K562 (cell line): ENCODE measurements at regions not wholly inside any gene's neighbourhood (a gene's known extent, or its start where the extent isn't known, plus 50 kb on each side); places are given as distances from the start of the nearest gene placed in this dataset.

Experiments
- ATAC-seq: fragments of 200-7000 bp; cut with Tn5 transposase; 3 replicates; pipeline ENCODE4 v1.9.1; 2020; ENCODE audit warnings: moderate library complexity
- BruUV-seq: library from RNA; stranded (reverse); fragments of 400-500 nt; replicated peaks from 2 replicates; lab custom pipeline; 2021; lab: Mats Ljungman, UMichigan
- CTCF ChIA-PET: fragments of 300-600 bp; formaldehyde crosslinking; extraction: SDS; loops from one replicate; lab custom pipeline; 2021; ENCODE audit warnings: low intra/inter-chr PET ratio; lab: Yijun Ruan, JAX
- POLR2A ChIA-PET: fragments of 300-600, 350-650 bp; sonication (Branson Sonifier 250); formaldehyde crosslinking; extraction: SDS; loops from one replicate; lab custom pipeline; 2021; ENCODE audit warnings: antibody characterized with exemption, inconsistent platforms; lab: Yijun Ruan, JAX
- DNase-seq, 4 experiments: peaks; one replicate each; pipeline versions ENCODE4 v3.0.0 to v3.0.0-alpha.2; 2011 to 2018; ENCODE audit warnings: low spot score in 3 of 4, mixed read lengths in 3 of 4; ENCODE audit errors: extremely low read depth in 1 of 4
- FAIRE-seq: peaks from 2 replicates; lab custom pipeline; 2011; peaks lifted over from hg19 to GRCh38; lab: Jason Lieb, UNC
- H2AFZ ChIP-seq: 2 replicates; pipeline ENCODE4 v1.6.0; 2011; ENCODE audit warnings: low read depth, low read length, control low read depth, inconsistent platforms
- H3K27ac ChIP-seq: fragments of 200-600 bp; 3 replicates; pipeline ENCODE4 v1.8.0; 2011; ENCODE audit warnings: low read depth, mild to moderate bottlenecking, control low read depth, inconsistent platforms, low read length, moderate library complexity, mixed read lengths; ENCODE audit errors: extremely low read depth
- H3K27me3 ChIP-seq, 2 experiments: fragments of 300-600 bp in 1 of 2; 2 replicates in 1 of 2; 3 replicates in 1 of 2; pipeline versions ENCODE4 v1.6.0 to v1.8.0; 2011; ENCODE audit warnings: inconsistent platforms in 2 of 2, low read length in 2 of 2, mild to moderate bottlenecking in 1 of 2, mixed read lengths in 1 of 2, moderate library complexity in 1 of 2; ENCODE audit not compliant: control insufficient read depth in 2 of 2, insufficient read depth in 2 of 2
- H3K36me3 ChIP-seq: fragments of 300-600 bp; 3 replicates; pipeline ENCODE4 v1.8.0; 2011; ENCODE audit warnings: mild to moderate bottlenecking, low read length, inconsistent platforms; ENCODE audit not compliant: control insufficient read depth, insufficient read depth
- H3K4me1 ChIP-seq, 2 experiments: fragments of 200-600 bp in 1 of 2; replicated peaks in 1 of 2; 2 replicates in 1 of 2; 3 replicates in 1 of 2; pipeline versions ENCODE4 v1.5.1 to v1.8.0; 2011; ENCODE audit warnings: inconsistent platforms in 2 of 2, low read length in 2 of 2, mild to moderate bottlenecking in 1 of 2, mixed read lengths in 1 of 2, moderate library complexity in 1 of 2; ENCODE audit not compliant: control insufficient read depth in 2 of 2, insufficient read depth in 2 of 2
- H3K4me2 ChIP-seq: 2 replicates; pipeline ENCODE4 v1.6.1; 2011; ENCODE audit warnings: low read length, control low read depth, inconsistent platforms, mixed read lengths; ENCODE audit not compliant: insufficient read depth
- H3K4me3 ChIP-seq: fragments of 200-600 bp; sonication (generic), shearing (Covaris generic); 2 replicates; pipeline ENCODE4 v1.5.1; 2016; ENCODE audit warnings: control low read depth, inconsistent platforms
- H3K79me2 ChIP-seq: fragments of 200-600 bp; 3 replicates; pipeline ENCODE4 v1.8.0; 2011; ENCODE audit warnings: low read length, inconsistent platforms; ENCODE audit not compliant: control insufficient read depth, insufficient read depth
- H3K9ac ChIP-seq, 2 experiments: 2 replicates each; pipeline versions ENCODE4 v1.6.0 to v1.6.1; 2011; ENCODE audit warnings: low read depth in 2 of 2, low read length in 2 of 2, control low read depth in 1 of 2, inconsistent platforms in 1 of 2, mild to moderate bottlenecking in 1 of 2, mixed read lengths in 1 of 2; ENCODE audit not compliant: insufficient read depth in 1 of 2
- H3K9me1 ChIP-seq: one replicate; pipeline ENCODE4 v1.6.0; 2011; ENCODE audit warnings: inconsistent platforms, mild to moderate bottlenecking, low read length, moderate library complexity; ENCODE audit not compliant: control insufficient read depth, insufficient read depth
- H3K9me3 ChIP-seq: replicated peaks from 2 replicates; pipeline ENCODE4 v1.5.1; 2011; ENCODE audit warnings: low read depth, low read length, inconsistent platforms; ENCODE audit not compliant: control insufficient read depth, insufficient read depth
- H4K20me1 ChIP-seq: replicated peaks from 2 replicates; pipeline ENCODE4 v1.6.1; 2011; ENCODE audit warnings: low read length, inconsistent platforms, mixed read lengths; ENCODE audit not compliant: control insufficient read depth, insufficient read depth
- BACH1 ChIP-seq: fragments of 200-800 bp; sonication (Bioruptor generic); IDR thresholded peaks from 2 replicates; pipeline ENCODE4 v1.6.1; 2016; ENCODE audit warnings: missing genetic modification characterization, missing compliant biosample characterization
- BCL6 ChIP-seq: fragments of 250-450 bp; sonication (Bioruptor Pico); IDR thresholded peaks from 2 replicates; pipeline ENCODE4 v1.4.0; 2020
- ELK3 ChIP-seq: fragments of 450-650 bp; formaldehyde crosslinking; IDR thresholded peaks from 2 replicates; pipeline ENCODE4 v1.4.0; 2020; ENCODE audit warnings: mild to moderate bottlenecking
- ILK ChIP-seq: fragments of 450-650 bp; IDR thresholded peaks from 2 replicates; pipeline ENCODE4 v1.6.1; 2016; ENCODE audit warnings: missing genetic modification characterization, low read depth, mild to moderate bottlenecking, missing compliant biosample characterization, moderate library complexity, borderline replicate concordance
- NRF1 ChIP-seq, 2 experiments: fragments of 450-650 bp; IDR thresholded peaks in 1 of 2; conservative IDR thresholded peaks in 1 of 2; 2 replicates each; pipeline ENCODE4 v1.6.1; 2014; ENCODE audit warnings: mild to moderate bottlenecking in 2 of 2
- TSHZ1 ChIP-seq: fragments of 250-450 bp; sonication (Bioruptor Pico); IDR thresholded peaks from 2 replicates; pipeline ENCODE4 v1.4.0; 2020; ENCODE audit warnings: mild to moderate bottlenecking, moderate library complexity
- WGBS: fragments of 100-300 bp; shearing (Covaris generic); methylation state at CpG from one replicate; pipeline ENCODE4 v1.1.6; 2016; ENCODE audit warnings: low coverage, mixed read lengths; ENCODE audit not compliant: insufficient coverage; ENCODE audit errors: missing lambda C conversion rate; 5-methylcytosine and 5-hydroxymethylcytosine counted together
- in situ Hi-C: fragments of 300-500 bp; cut with MboI; formaldehyde crosslinking; loops from 4 replicates; pipeline ENCODE4 v1.15.0; 2018; ENCODE audit warnings: inconsistent platforms, mixed read lengths
- intact Hi-C: fragments of 100-400 bp; cut with micrococcal nuclease; formaldehyde crosslinking; loops from 2 replicates; pipeline ENCODE4 v1.14.2; 2022

- Histone ChIP-seq H3K4me1 (no peaks in the 10 kb centered on the region; a peak in 1 of 5 replicates), H3K4me3 (no peak overlapping the region), H3K36me3 (no peaks in the 10 kb centered on the region), H3K27ac (no peak overlapping the region), H3K4me2 (no peak overlapping the region), H3K9me1 (no peaks in the 10 kb centered on the region), H2AFZ (no peak overlapping the region), H3K9ac (no peak overlapping the region), H4K20me1 (no peaks in the 10 kb centered on the region), H3K27me3 (peaks cover 10 to 11% of the 10 kb centered on the region in 2 experiments; a peak in 4 of 5 replicates)
- DNase-seq, result no peak
- no peak for FAIRE-seq
- 22% methylated on average over 3 of the region's 3 CpGs for WGBS
- intact Hi-C loops (no loop called here), in situ Hi-C loops (no loop called here)
- no TSS peak for BruUV-seq
- ATAC-seq, result no peak
- ChIA-PET POLR2A (interaction anchor here (0.5 to 1.9 kb wide), 2 partner anchors 14 to 712 kb away, joined by 3 to 4 read pairs; no protein-coding TSS in a partner anchor), CTCF (no interaction called here)
- no peak for TF ChIP-seq TSHZ1 (CRISPR knock-in tag)
- no peak for TF ChIP-seq BCL6
- no peak for TF ChIP-seq BACH1 (tag)
- TF ChIP-seq NRF1 (conservative IDR thresholded peaks at IDR 0.05 in 1 of 2, IDR thresholded peaks at IDR 0.05 in 1 of 2), result no peak
- no peak for TF ChIP-seq ELK3
- no peak for TF ChIP-seq ILK (tag)
- TF ChIP-seq, all 486 proteins: peak for 0
- Histone ChIP-seq H3K79me2 (no peaks in the 10 kb centered on the region), H3K9me3 (no peaks in the 10 kb centered on the region)
These were observed 433.7 kb upstream of the SPRED2 start for GRCh38 chr2:65866148-65866547.
